Liver (tissue), 8 donors: ENCODE measurements at regions not wholly inside any gene's neighbourhood (a gene's known extent, or its start where the extent isn't known, plus 50 kb on each side); places are given as distances from the start of the nearest gene placed in this dataset.

Source experiments
- DNase-seq: peaks from one replicate; pipeline ENCODE4 v3.0.0-alpha.2; 2017; ENCODE audit warnings: low spot score
- H3K27ac ChIP-seq, 2 donors: one replicate each; pipeline ENCODE4 v1.7.0; 2013; ENCODE audit warnings: inconsistent platforms in 2 of 2, low read length in 2 of 2, control low read depth in 1 of 2, low read depth in 1 of 2, mild to moderate bottlenecking in 1 of 2
- H3K27me3 ChIP-seq, 4 donors: one replicate each; pipeline versions ENCODE4 v1.6.1 to v1.7.0; 2013; ENCODE audit warnings: low read length in 3 of 4, inconsistent platforms in 1 of 4, mild to moderate bottlenecking in 1 of 4, moderate library complexity in 1 of 4; ENCODE audit not compliant: control insufficient read depth in 4 of 4, insufficient read depth in 4 of 4
- H3K36me3 ChIP-seq, 4 donors: one replicate each; pipeline versions ENCODE4 v1.6.1 to v1.7.0; 2013; ENCODE audit warnings: low read length in 3 of 4, mild to moderate bottlenecking in 3 of 4, low read depth in 1 of 4, moderate library complexity in 1 of 4; ENCODE audit not compliant: control insufficient read depth in 4 of 4, insufficient read depth in 3 of 4
- H3K4me1 ChIP-seq, 4 donors: one replicate each; pipeline versions ENCODE4 v1.6.1 to v1.7.0; 2013; ENCODE audit warnings: low read length in 3 of 4, mild to moderate bottlenecking in 3 of 4, moderate library complexity in 1 of 4; ENCODE audit not compliant: control insufficient read depth in 4 of 4, insufficient read depth in 4 of 4
- H3K4me3 ChIP-seq, 3 donors: one replicate each; pipeline versions ENCODE4 v1.6.1 to v1.7.0; 2013; ENCODE audit warnings: low read length in 3 of 3, control low read depth in 1 of 3, low read depth in 1 of 3, mild to moderate bottlenecking in 1 of 3
- H3K9ac ChIP-seq, 2 donors: one replicate each; pipeline ENCODE4 v1.7.0; 2013; ENCODE audit warnings: low read length in 2 of 2, mild to moderate bottlenecking in 2 of 2, moderate library complexity in 2 of 2, control low read depth in 1 of 2, low read depth in 1 of 2
- H3K9me3 ChIP-seq, 4 donors: one replicate each; pipeline versions ENCODE4 v1.6.1 to v1.7.0; 2013; ENCODE audit warnings: low read length in 3 of 4; ENCODE audit not compliant: control insufficient read depth in 4 of 4
- ATF3 ChIP-seq: IDR thresholded peaks from 2 replicates; pipeline ENCODE4 v1.6.1; 2016; ENCODE audit warnings: antibody characterized with exemption
- CTCF ChIP-seq: fragments of 150-350 bp; IDR thresholded peaks from 2 replicates; pipeline ENCODE4 v1.5.1; 2017; ENCODE audit warnings: improper control_type of control experiment, low read depth, low read length; ENCODE audit not compliant: missing input control
- EGR1 ChIP-seq, 2 donors: IDR thresholded peaks; 2 replicates each; pipeline ENCODE4 v1.6.1; 2016 to 2018; ENCODE audit warnings: antibody characterized with exemption in 2 of 2, low read depth in 2 of 2
- FOXA1 ChIP-seq: IDR thresholded peaks from 2 replicates; pipeline ENCODE4 v1.6.1; 2016; ENCODE audit warnings: antibody characterized with exemption
- FOXA2 ChIP-seq: IDR thresholded peaks from 2 replicates; pipeline ENCODE4 v1.6.1; 2016; ENCODE audit warnings: antibody characterized with exemption
- GABPA ChIP-seq, 2 donors: IDR thresholded peaks in 1 of 2; conservative IDR thresholded peaks in 1 of 2; 2 replicates each; pipeline ENCODE4 v1.6.1; 2016; ENCODE audit warnings: antibody characterized with exemption in 2 of 2, mild to moderate bottlenecking in 1 of 2, moderate library complexity in 1 of 2
- HNF4A ChIP-seq, 2 donors: conservative IDR thresholded peaks; 2 replicates each; pipeline ENCODE4 v1.6.1; 2016; ENCODE audit warnings: antibody characterized with exemption in 2 of 2, mild to moderate bottlenecking in 2 of 2
- HNF4G ChIP-seq: IDR thresholded peaks from 2 replicates; pipeline ENCODE4 v1.6.1; 2016; ENCODE audit warnings: antibody characterized with exemption
- JUND ChIP-seq, 2 donors: IDR thresholded peaks; 2 replicates each; pipeline ENCODE4 v1.6.1; 2016; ENCODE audit warnings: antibody characterized with exemption in 2 of 2
- NR2F2 ChIP-seq: IDR thresholded peaks from 2 replicates; pipeline ENCODE4 v1.6.1; 2016; ENCODE audit warnings: antibody characterized with exemption
- RAD21 ChIP-seq, 2 donors: IDR thresholded peaks; 2 replicates each; pipeline ENCODE4 v1.6.1; 2016; ENCODE audit warnings: antibody characterized with exemption in 2 of 2, mild to moderate bottlenecking in 2 of 2
- REST ChIP-seq: IDR thresholded peaks from 2 replicates; pipeline ENCODE4 v1.6.1; 2016; ENCODE audit warnings: antibody characterized with exemption, mild to moderate bottlenecking
- RXRA ChIP-seq, 2 donors: IDR thresholded peaks; 2 replicates each; pipeline ENCODE4 v1.6.1; 2017 to 2018; ENCODE audit warnings: antibody characterized with exemption in 2 of 2, mild to moderate bottlenecking in 1 of 2
- SP1 ChIP-seq: IDR thresholded peaks from 2 replicates; pipeline ENCODE4 v1.6.1; 2018; ENCODE audit warnings: antibody characterized with exemption, mild to moderate bottlenecking
- TAF1 ChIP-seq: conservative IDR thresholded peaks from 2 replicates; pipeline ENCODE4 v1.6.1; 2016; ENCODE audit warnings: antibody characterized with exemption, mild to moderate bottlenecking
- YY1 ChIP-seq: IDR thresholded peaks from 2 replicates; pipeline ENCODE4 v1.6.1; 2016; ENCODE audit warnings: antibody characterized with exemption, mild to moderate bottlenecking
- ZBTB33 ChIP-seq: IDR thresholded peaks from 2 replicates; pipeline ENCODE4 v1.6.1; 2016; ENCODE audit warnings: antibody characterized with exemption
- WGBS: extraction: QIAGEN DNeasy Blood & Tissue Kit; methylation state at CpG from one replicate; pipeline ENCODE4 v1.1.7; 2013; 5-methylcytosine and 5-hydroxymethylcytosine counted together
- donor health status: healthy.
- donor health status: healthy.
- donor health status: healthy.
- donor health status: healthy.
- donor health status: healthy.

- H3K36me3 ChIP-seq: no peaks in the 10 kb centered on the region
- H3K27ac ChIP-seq: no peak overlapping the region
- no peak overlapping the region for H3K4me3 ChIP-seq
- no peak for TF ChIP-seq EGR1 (IDR thresholded peaks at IDR 0.05; ENCODE audit: low read depth in 2 of 2)
- no peak for TF ChIP-seq GABPA (IDR thresholded peaks at IDR 0.05 in 1 of 2, conservative IDR thresholded peaks at IDR 0.05 in 1 of 2)
- no peak for TF ChIP-seq RXRA (IDR thresholded peaks at IDR 0.05)
- no peak for TF ChIP-seq JUND (IDR thresholded peaks at IDR 0.05)
- TF ChIP-seq YY1: no peak
- no peak for TF ChIP-seq FOXA2
- TF ChIP-seq HNF4G: no peak
- no peak for TF ChIP-seq SP1
- TF ChIP-seq ZBTB33: no peak
- TF ChIP-seq RAD21 (IDR thresholded peaks at IDR 0.05): no peak
- no peak for TF ChIP-seq FOXA1
- no peak for TF ChIP-seq HNF4A (conservative IDR thresholded peaks at IDR 0.05)
- TF ChIP-seq TAF1: no peak
- TF ChIP-seq REST: no peak
- TF ChIP-seq ATF3: no peak
- no peak for TF ChIP-seq CTCF
- no peak for TF ChIP-seq NR2F2
- H3K4me1 ChIP-seq: no peaks in the 10 kb centered on the region
- no peak for DNase-seq
- H3K9ac ChIP-seq: no peak overlapping the region
- H3K9me3 ChIP-seq: no peaks in the 10 kb centered on the region
- peaks cover 0 to 3% (median 0%) of the 10 kb centered on the region in 4 donors for H3K27me3 ChIP-seq
- WGBS: 62% methylated on average over 3 of the region's 3 CpGs
Observed at GRCh38 chr5:50929174-50929573, 262.7 kb downstream of the PARP8 start.

GRCh38 chr5:50934343-50934742, 267.9 kb downstream of the PARP8 start:
- Histone ChIP-seq H3K27ac (no peak overlapping the region), H3K27me3 (peaks cover 0 to 3% (median 0%) of the 10 kb centered on the region in 4 donors), H3K36me3 (no peaks in the 10 kb centered on the region), H3K4me1 (no peaks in the 10 kb centered on the region), H3K9me3 (no peaks in the 10 kb centered on the region), H3K9ac (no peak overlapping the region), H3K4me3 (no peak overlapping the region)
- no peak for DNase-seq
- no peak for TF ChIP-seq YY1
- no peak for TF ChIP-seq FOXA1
- no peak for TF ChIP-seq HNF4A (conservative IDR thresholded peaks at IDR 0.05)
- TF ChIP-seq ATF3: no peak
- TF ChIP-seq FOXA2: no peak
- no peak for TF ChIP-seq JUND (IDR thresholded peaks at IDR 0.05)
- 61% methylated on average over 2 of the region's 2 CpGs for WGBS
